Activated effector memory CD4-positive, alpha-beta T cell treated with anti-CD3 and anti-CD28 coated beads, Interleukin-2, amount 50 U/mL, for 16 hours (primary cell): ENCODE measurements at regions not wholly inside any gene's neighbourhood (a gene's known extent, or its start where the extent isn't known, plus 50 kb on each side); places are given as distances from the start of the nearest gene placed in this dataset.

ENCODE experiments used
- DNase-seq: peaks from one replicate; pipeline ENCODE4 v3.0.0-alpha.2; 2020

DNA sequence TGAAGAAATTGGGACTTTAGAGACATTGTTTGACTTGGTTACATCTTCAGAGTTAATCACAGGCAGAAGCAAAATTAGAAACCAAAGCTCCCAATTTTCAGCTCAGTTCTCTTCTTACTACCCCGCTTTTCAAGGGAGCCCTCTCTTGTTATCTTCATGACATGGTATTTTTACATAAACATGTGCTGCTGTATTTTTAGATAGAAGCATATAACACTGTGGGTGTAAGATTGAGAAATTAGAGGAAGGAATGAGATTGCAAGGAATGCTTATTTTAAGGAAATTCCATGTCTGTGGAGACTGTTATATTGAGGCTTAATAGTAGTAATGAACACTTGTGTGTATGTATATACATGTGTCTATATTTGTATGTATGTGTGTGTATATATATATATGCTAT is 401.6 kb downstream of the TMEM232 start:
- no peak for DNase-seq

DNA sequence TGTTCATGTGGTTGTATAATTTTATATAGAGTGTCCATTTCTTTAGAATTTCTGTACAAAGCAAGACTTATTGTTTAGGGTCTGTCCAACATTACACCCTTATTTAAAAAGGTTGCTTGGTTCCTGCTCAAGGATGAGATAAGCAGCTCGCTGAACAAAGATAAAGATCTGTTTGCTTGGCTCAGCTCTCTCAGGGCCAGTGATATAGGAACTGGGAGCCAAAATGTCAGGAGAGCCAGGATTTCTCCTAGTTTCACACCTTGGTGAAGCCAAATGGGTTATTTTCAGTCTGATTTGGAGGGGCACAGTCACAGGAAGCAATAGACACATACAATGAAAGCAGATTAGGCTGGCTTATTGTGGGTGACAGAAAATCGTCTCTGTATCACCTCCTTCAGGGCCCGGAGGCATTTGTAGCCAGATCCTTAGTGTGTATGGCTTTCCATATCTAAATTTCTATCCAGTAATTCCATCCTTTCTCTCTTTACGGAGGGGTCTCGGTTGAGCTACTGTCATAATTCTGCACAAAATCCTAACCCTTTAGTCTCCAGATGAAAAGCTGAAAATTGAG is 396.4 kb downstream of the TMEM232 start:
- DNase-seq, result no peak

DNA sequence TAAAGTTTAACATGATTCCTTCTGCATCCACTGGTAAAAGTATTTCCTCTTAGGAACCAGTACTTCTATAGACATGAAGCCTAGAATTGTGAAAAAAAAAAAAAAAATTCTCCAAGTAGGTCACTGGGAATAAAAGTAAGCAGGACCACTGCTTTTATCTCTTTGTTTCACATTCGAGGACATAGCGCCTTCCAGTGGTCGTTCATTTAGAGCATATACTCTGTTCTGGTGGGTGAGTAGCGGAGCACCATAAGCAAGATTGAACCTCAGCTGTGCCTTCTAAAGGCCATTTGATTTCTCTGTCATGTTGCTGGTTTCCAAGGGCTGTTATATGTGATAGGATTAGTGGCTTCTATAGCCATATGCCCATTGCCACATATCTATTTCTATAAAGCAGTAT is 393.1 kb downstream of the TMEM232 start:
- DNase-seq, result no peak

DNA sequence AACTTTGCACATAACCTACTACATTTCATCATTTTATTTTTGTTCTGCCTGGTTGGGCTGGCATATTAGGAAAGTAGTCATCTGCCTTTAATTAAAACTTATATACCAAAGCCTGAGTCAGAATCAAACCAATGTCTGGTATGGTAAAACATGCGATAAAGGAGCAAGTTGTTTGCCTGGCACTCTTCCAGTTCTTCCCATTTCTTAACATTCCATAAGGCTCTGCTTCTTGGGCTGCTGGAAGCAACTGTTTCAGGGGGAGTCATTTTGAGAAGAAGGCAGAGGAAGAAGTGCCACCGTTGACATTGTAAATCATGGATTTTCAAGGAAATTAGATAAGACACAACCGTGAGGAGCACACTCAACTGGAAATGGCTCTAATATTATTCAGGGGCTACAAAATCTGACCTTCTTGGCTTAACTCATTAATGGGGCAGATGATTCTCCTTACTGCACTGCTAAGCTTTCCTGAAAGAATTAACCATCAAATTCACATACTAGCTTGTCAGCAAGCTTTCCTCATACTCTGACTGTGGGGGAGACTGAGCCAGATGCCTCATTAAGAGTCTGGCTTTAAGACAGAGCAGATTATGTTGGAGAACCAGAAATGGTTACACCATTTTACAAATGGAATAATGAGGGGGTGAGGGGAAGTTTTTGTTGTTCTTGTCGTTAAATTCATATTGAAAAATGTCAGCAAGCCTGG is 391.0 kb downstream of the TMEM232 start:
- no peak for DNase-seq

DNA sequence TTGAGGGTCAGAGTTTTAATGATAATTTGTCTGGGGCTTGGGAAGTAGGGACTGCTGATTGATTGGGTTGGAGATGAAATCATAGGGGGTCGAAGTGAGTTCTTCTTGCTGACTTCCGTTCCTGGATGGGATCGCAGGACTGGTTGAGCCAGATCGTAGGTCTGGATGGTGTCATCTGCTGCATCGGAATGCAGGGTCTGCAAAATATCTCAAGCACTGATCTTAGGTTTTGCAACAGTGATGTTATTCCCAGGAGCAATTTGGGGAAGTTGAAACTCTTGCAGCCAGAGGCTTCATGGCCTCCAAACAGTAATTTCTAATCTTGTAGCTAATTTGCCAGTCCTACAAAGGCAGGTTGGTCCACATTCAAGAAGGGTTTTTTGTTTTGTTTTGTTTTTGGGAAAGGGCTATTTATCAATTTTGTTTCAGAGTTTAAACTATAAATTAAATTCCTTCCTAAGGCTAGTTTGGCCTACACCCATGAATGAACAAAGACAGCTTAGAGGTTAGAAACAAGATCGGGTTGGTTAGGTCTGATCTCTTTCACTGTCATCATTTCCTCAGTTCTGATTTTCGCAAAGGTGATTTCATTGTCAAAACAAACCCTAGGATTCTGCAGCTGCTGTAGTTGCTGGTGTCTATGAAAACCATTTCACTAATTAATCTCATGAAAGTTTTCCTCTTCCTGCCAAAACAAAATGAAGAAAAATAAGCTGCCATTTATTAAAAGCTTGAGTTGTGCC is 388.0 kb downstream of the TMEM232 start:
- no peak for DNase-seq

DNA sequence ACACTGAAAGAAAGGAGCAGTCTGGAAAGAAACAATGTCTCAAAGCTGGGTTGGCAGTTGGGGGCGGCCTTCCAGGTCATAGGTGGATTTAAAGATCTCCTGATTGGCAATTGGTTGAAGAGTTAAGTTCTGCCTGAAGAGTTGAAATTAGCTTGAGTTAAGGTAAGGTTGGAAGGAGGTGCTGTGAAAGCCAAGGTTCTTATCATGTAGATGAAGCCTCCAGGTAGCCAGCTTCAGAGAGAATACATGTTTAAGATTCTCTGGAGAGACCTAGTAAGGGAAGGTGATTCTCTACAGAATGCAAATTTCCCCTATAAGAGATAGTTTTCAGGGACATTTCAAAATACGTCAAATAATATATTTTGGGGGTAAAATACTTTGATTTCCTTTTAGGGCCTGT is 387.1 kb downstream of the TMEM232 start:
- no peak for DNase-seq

DNA sequence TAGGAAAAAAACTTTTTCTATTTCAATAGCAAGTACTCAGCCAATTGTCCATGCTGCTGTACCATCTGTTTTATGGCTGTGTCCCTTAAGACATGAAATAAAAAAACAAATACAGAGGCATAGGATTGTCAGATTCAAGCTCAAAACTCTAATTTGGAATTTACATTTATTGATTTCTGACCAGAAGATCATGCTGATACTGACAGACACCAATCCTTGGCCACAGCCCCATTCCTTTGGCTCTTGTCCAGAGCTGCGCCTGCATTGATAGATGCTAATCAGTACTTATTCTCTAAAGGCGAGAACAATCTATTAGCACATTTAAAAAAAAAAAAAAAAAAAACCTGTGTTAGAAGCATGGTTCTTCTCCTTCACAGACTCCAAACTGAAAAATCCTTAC is 384.6 kb downstream of the TMEM232 start:
- no peak for DNase-seq

DNA sequence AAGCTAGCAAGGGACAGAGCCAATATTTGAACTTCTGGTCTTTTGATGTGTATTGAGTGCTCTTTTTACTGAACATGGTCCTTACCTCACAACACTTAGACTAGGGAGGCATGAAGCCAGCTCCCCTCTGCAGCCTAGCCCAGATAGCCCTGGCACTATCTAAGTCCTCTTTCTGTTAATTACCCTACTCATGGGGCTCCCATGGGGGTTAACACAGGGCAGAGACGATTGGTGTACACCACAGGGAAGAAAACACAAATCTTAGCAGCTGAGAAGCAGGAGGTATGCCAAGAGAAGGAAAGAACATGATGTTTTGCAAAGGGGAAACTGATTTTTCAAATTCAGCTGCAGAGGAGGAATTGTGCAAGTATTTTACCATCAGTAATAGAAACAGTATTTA is 383.8 kb downstream of the TMEM232 start:
- DNase-seq, result no peak

DNA sequence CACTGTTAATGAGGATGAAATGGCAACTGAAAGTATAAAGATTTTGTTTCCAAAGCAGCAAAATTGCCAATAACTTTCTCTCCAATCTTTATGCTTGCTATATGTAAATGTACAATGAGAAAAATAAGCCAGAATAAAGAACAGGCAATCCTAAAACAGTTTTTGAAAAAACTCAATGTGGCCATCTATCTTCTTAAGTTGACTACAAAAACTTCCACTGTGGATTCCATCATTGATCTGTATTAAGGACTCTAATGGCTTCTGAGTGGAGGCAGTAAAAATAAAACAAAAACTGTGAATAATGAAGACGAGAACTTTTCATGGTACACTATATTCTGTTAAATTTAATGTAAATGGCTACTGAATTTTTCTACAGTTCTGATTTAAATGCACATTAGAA is 382.9 kb downstream of the TMEM232 start:
- no peak for DNase-seq

DNA sequence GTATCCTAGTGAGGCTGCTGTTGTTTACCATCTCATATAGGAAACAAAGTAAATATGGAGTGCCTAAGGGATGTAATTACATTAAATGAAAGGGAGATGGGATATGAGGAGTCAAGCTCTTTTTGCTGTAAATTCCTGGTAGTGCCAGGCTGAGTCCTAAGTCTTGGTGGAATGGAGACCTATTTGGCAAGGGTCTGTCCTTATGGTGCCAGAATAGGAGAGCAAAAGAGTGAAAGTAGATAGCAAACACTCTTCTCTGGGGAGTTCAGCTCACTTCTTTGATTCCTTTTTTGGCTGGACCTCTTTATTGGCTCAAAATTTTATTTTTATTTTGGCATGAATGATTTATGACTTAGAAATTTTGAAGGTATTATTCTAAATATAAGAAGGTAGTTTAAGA is 380.8 kb downstream of the TMEM232 start:
- DNase-seq, result no peak

DNA sequence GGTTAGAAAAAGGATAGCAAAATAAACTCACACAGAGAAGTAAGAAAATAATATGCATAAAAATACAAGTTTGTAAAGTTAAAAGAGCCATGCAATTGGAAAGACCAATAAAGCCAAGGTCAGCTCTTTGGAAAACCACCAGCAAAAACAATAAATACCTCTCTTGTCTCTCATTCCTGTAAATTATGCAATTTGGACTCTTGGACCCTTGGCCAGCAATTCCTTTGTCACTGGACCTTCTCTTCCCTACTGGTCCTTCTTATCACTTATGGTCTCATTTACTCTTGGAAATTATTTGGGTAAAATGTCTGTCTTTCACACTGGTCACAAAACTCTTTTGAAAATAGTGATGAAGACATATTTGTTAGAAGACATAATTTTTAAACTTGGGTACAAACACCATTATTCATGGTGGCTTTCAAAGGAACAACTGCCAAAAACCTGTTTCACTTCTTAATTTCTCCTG is 379.5 kb downstream of the TMEM232 start:
- DNase-seq, result no peak

DNA sequence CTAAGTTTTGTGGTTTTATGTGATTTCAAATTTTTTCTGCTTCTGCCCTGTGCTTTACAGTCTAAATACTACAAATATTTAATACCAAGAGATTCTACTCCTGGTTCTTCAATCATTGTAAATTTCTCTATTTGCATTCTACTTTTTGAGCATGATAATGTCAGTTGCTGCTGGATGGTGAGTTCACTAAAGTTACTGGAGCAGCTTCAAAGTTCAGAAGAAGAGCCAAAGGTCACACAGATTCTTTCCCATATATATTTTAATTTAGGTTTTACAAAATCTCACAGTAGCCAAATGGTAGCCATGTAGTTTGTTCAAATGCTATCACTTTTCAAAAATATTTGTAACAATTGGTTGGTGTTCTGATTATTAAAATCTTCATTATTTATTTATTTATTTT is 378.7 kb downstream of the TMEM232 start:
- DNase-seq, result no peak

DNA sequence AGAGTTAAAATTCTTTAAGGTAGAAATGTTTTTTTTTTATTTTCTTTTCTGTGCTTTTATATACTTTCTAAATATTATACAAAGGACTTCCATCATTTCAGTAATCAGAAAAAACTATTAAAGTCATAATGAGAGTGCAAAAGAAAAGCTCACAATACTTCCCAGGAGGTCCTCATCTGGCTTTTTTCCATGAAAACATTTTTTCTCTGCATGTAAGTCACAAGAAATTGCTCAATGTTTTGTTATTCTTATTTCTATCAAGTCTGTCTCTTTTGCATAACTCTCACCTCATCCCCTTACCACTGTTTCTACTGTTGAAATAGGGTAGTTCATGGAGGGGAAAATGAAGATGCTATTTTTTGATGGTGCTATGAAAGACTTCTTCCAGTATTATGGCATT is 375.0 kb downstream of the TMEM232 start:
- no peak for DNase-seq

DNA sequence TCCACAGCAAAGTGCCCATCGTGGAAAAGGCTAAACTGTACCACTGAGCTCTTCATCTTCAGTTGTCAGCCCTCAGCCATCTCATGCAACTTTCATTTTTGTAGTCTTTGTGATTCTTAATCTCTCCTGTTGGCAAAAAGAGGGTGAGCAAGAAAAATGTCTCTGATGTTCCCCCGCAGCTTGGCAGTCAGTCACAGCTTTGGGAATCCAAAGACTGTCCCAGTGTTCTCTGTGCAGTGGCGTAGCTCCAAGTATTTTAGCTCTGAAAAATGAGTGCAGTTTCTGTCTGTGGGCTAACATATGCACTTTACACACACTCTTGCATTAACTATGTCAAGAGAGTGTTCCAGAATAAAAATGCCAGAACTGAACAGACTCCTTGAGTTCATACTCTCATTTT is 372.2 kb downstream of the TMEM232 start:
- DNase-seq, result no peak

DNA sequence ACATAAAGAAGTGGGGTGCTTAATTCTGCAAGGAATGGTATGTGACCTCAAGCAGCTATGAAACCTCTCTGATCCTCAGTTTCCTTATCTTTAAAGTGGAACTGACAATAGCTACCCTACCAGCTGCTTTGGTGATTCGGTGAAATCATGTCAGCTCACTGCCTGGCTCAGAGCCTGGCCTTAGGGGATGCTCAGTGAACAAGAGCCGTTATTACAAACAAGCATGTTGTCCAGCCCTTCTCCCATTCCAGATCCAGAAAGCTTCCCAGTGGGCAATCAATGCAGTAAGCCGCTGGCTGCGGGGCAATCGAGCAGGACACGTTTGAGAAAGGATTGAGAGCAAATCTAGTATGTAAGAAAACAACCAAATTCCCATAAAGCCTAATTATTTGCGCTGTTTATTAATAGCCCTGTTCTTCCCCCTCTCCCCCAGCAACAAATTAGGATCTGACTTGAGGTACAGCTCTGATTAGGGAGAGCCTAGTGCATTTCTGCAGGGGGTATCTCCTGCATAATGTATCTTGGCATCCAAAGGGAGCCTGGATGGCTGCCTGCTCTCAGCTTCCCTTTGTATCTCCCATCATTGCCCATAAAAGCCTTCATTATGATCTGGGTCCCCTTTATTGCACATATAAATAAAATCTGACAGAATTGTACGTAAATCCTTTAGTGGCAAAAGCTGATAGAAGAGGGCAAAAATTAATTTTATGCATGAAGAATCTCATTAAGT is 371.4 kb downstream of the TMEM232 start:
- DNase-seq, result no peak

DNA sequence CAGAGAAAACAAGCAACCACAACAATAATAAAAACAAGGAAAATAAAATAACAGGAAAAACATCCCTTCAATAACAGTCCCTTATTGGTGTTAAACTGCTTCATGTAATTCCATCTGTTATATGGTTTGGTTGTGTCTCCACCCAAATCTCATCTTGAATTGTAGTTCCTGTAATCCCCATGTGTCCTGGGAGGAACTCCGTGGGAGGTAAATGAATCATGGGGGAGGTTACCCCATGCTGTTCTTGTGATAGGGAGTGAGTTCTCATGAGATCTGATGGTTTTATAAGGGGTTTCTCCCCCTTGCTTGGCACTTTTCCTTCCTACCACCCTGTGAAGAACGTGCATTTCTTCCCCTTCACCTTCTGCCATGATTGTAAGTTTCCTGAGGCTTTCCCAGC is 369.8 kb downstream of the TMEM232 start:
- DNase-seq, result no peak

DNA sequence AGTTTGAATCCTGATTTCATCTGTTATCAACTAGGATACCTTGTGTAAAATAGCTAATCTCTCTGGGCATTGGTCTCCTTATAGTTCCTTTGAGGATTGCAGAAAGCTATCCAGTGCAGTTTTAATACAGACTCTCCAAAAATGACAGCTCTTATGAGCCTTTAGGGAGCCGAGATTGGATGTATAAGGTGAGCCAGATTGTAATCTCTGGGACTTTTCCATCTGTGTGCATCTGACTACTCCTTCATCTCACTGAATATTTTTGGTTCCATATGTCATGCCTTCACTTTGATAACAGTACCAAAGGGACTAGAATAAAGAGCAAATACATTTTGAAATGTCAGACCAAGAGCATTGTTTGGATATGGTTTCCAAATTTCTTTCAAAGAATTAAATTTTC is 367.2 kb downstream of the TMEM232 start:
- DNase-seq, result no peak

DNA sequence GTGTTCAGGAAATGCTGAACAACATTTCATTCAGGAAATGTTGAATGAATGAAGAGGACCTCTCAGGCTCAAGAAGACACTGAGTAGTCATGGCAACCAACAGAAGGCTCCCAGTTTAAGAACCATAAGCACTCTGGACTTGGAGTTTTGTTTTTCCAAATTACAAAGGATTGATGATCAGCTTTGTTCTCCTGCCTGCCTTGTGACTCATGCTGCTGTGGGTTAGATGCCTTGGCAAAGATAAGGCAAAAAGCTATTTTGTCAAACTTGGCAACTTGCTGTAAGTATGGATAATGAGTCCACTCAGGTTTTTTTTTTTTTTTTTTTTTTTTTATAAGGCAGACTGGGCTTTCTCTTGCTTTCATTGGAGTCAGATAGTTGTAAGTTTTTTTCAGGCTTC is 365.0 kb downstream of the TMEM232 start:
- DNase-seq, result no peak

DNA sequence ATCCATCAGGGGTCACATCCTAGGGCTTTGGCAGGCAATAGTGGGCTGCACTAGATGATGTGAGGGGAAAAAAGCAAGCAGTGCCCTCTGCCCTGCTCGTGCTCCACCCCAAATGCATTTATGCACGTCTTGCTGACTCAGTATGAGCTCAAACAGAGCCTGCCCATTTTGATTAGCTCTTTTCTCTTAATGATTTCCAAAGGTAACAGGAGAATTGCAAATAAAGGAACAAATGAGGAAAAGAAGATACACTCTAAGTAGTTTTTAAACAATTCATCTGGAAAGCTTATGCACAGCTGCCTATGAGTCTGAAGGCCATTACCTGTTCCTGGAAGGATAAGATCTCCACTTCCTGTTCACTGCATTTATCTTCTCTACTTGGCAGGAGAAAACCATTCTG is 364.2 kb downstream of the TMEM232 start:
- DNase-seq, result no peak

DNA sequence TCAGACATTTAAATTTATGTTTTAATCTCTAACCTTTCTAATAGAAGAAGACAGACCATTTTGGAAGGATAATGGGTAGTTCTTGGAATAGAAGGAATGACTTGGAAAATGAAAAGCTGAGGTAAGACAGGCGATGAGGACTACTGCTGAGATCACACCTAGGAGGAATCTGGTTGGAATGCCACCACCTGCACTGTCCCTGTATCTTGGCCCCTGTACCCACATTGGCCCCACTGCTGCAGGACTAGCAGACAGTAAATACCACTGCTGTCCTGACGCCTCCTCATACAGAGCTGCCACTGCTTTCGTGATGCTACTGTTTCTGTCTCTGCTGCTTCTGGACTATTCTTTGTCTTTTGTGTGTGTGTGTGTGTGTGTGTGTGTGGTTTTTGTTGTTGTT is 359.8 kb downstream of the TMEM232 start:
- no peak for DNase-seq
